Small intestine (tissue), 7 donors: ENCODE measurements at regions not wholly inside any gene's neighbourhood (a gene's known extent, or its start where the extent isn't known, plus 50 kb on each side); places are given as distances from the start of the nearest gene placed in this dataset.

Experiments
- DNase-seq, 2 donors: peaks; one replicate each; pipeline versions ENCODE4 v3.0.0 to v3.0.0-alpha.2; 2013
- FAIRE-seq: peaks from 2 replicates; lab custom pipeline; 2012; peaks lifted over from hg19 to GRCh38; lab: Jason Lieb, UNC
- H3K27ac ChIP-seq, 3 donors: one replicate each; pipeline ENCODE4 v1.5.1; 2013; ENCODE audit warnings: low read length in 2 of 3, mild to moderate bottlenecking in 2 of 3, control low read depth in 1 of 3, inconsistent platforms in 1 of 3, low read depth in 1 of 3, moderate library complexity in 1 of 3
- H3K27me3 ChIP-seq, 3 donors: one replicate each; pipeline ENCODE4 v1.6.1; 2013; ENCODE audit warnings: low read length in 3 of 3, inconsistent platforms in 1 of 3; ENCODE audit not compliant: control insufficient read depth in 3 of 3, insufficient read depth in 3 of 3
- H3K36me3 ChIP-seq, 3 donors: one replicate each; pipeline ENCODE4 v1.6.1; 2013; ENCODE audit warnings: low read length in 3 of 3, inconsistent platforms in 1 of 3, low read depth in 1 of 3, mild to moderate bottlenecking in 1 of 3, moderate library complexity in 1 of 3; ENCODE audit not compliant: control insufficient read depth in 3 of 3, insufficient read depth in 2 of 3
- H3K4me1 ChIP-seq, 3 donors: one replicate each; pipeline ENCODE4 v1.6.1; 2013; ENCODE audit warnings: low read length in 2 of 3, inconsistent platforms in 1 of 3, low read depth in 1 of 3, mild to moderate bottlenecking in 1 of 3, moderate library complexity in 1 of 3; ENCODE audit not compliant: control insufficient read depth in 3 of 3, insufficient read depth in 2 of 3
- H3K4me3 ChIP-seq, 3 donors: one replicate each; pipeline ENCODE4 v1.5.1; 2013; ENCODE audit warnings: low read length in 3 of 3, control low read depth in 1 of 3, inconsistent platforms in 1 of 3, low read depth in 1 of 3, mild to moderate bottlenecking in 1 of 3, moderate library complexity in 1 of 3
- H3K9me3 ChIP-seq, 2 donors: one replicate each; pipeline ENCODE4 v1.6.1; 2013; ENCODE audit warnings: low read depth in 1 of 2, low read length in 1 of 2; ENCODE audit not compliant: control insufficient read depth in 2 of 2, insufficient read depth in 1 of 2
- WGBS, 3 donors: extraction: QIAGEN DNeasy Blood & Tissue Kit; methylation state at CpG; one replicate each; pipeline ENCODE4 v1.1.7; 2013; 5-methylcytosine and 5-hydroxymethylcytosine counted together
- donor health status: healthy with polysubstance abuse.
- donor health status: control.
- donor health status: control.
- donor health status: Bipolar disorder and iron deficiency.
- donor health status: healthy.

DNA sequence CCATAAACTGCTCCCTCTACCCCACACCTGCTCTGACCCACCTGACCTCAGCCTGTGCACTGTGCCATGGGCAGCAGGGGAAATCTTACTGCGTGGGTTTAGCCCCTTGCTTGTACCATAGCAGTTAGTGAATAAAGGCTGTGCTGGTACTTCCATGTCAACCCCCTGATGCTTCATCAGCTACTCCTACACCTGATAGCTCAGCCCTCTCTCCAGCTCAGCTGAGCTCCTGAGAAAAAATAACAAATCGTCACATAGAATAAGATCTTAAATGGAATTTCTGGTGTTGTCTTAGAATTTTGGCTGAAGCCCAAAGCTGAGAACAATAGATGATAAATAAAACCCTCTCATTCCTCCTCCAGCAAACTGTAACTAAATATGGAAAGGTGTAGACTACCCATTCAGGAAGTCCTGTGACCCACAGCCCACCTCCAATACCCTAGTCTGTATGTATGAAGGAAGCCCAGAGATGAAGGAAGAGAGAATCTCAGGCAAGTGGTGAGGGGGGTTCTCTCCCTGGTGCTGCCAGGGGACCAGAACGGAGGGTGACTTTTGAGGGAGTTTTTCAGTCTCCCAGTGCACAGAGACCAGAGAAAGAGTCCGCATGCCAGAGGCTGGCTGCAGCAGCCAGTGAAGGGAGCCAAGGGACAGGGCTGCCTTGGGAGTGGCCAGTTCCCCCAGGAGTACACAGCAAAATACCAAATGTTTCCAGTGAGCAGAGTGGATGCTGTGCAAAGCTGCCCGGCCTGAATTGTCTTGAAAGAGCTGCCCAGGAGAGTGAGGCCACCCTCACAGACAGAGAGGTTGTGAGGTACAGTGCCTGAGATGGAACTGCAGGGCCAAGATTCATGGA, 227.3 kb downstream of the QDPR start:
- DNase-seq (no peak), FAIRE-seq (no peak)
- no peak overlapping the region for H3K27ac ChIP-seq
- H3K27me3 ChIP-seq, result no peaks in the 10 kb centered on the region
- WGBS, 3 donors, result 67 to 74% (median 69%) methylated on average over 5 of the region's 5 CpGs
- H3K36me3 ChIP-seq, result no peaks in the 10 kb centered on the region
- H3K4me1 ChIP-seq, result no peaks in the 10 kb centered on the region
- no peak overlapping the region for H3K4me3 ChIP-seq
- no peaks in the 10 kb centered on the region for H3K9me3 ChIP-seq

DNA sequence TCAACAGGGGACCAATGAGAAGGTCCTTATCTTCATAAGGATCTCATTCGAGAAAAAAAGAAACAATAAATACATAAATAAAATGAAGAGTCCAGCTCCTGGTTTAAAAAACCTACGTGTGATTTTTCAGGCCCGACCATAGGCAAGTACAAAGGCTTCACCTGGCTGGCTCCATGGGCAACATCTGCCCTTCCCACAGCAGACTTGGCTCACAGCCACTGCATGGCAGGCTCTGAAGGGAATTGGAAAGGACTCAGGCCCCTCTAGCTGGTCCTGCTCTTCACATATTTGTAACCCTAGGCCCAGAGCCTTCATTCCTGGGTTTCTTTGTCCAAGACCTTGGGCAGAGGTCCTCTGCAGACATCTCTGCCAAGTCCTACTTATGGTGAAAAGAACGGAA, 228.1 kb downstream of the QDPR start:
- H3K36me3 ChIP-seq, result no peaks in the 10 kb centered on the region
- H3K4me1 ChIP-seq, result no peaks in the 10 kb centered on the region
- H3K4me3 ChIP-seq, result no peak overlapping the region
- DNase-seq (no peak), FAIRE-seq (no peak)
- 72 to 83% (median 78%) methylated on average over 4 of the region's 4 CpGs for WGBS, 3 donors
- no peaks in the 10 kb centered on the region for H3K27me3 ChIP-seq
- no peak overlapping the region for H3K27ac ChIP-seq
- H3K9me3 ChIP-seq, result no peaks in the 10 kb centered on the region

DNA sequence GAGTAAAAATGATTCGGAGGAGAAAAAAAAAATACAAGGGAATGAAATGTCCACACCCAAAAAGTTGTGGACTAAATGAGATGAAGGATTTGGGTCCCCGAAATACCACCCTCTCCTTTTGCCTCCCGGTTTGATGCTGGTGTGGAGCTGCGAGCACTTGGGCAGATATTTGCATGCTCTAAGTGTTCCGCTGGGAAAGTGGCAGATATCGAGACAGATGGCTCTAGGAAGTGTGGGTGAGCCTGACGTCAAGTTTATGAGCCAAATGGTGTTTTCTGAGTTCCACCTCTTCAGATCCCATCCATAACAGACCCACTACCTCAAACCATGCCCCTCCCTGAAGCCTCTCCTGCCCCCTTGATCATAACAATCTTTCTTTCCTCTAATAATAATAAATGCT, 228.6 kb downstream of the QDPR start:
- no peaks in the 10 kb centered on the region for H3K4me1 ChIP-seq
- H3K36me3 ChIP-seq, result no peaks in the 10 kb centered on the region
- no peak overlapping the region for H3K4me3 ChIP-seq
- no peaks in the 10 kb centered on the region for H3K27me3 ChIP-seq
- 71 to 87% (median 84%) methylated on average over 7 of the region's 7 CpGs for WGBS, 3 donors
- FAIRE-seq, result no peak
- DNase-seq, result no peak
- no peak overlapping the region for H3K27ac ChIP-seq
- no peaks in the 10 kb centered on the region for H3K9me3 ChIP-seq

- no peak overlapping the region for H3K27ac ChIP-seq
- no peaks in the 10 kb centered on the region for H3K27me3 ChIP-seq
- no peak for DNase-seq
- FAIRE-seq, result no peak
- H3K4me3 ChIP-seq, result no peak overlapping the region
- WGBS, 3 donors, result 97% methylated on average over 6 of the region's 6 CpGs
- H3K4me1 ChIP-seq, result no peaks in the 10 kb centered on the region
- H3K9me3 ChIP-seq, result no peaks in the 10 kb centered on the region
- H3K36me3 ChIP-seq, result no peaks in the 10 kb centered on the region
These were observed 231.4 kb downstream of the QDPR start for GRCh38 chr4:17280261-17281018.

DNA sequence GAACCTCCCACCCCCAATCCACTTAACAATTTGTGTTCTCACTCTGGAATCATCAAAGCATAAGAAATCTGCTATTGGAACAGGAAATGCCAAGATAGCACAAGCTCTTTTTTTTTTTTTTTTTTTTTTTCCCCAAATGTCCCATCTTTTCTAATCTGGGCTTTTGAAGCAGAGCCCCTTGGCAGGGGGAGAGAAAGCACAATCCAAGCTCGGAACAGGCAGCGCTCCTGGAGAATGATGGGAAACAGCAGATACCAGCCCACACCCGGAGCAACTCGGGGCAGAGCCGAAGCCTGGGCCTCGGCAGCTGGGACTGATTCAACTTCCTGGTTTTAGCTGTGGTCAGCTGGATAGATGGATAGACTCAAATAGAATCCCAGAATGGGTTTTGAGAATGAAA, 235.1 kb downstream of the QDPR start:
- no peaks in the 10 kb centered on the region for H3K27me3 ChIP-seq
- no peaks in the 10 kb centered on the region for H3K4me1 ChIP-seq
- WGBS, 3 donors, result 43 to 57% (median 54%) methylated on average over 6 of the region's 6 CpGs
- no peak overlapping the region for H3K4me3 ChIP-seq
- H3K9me3 ChIP-seq, result no peaks in the 10 kb centered on the region
- H3K36me3 ChIP-seq, result no peaks in the 10 kb centered on the region
- H3K27ac ChIP-seq, result no peak overlapping the region
- DNase-seq (no peak), FAIRE-seq (no peak)

- no peak overlapping the region for H3K4me3 ChIP-seq
- H3K9me3 ChIP-seq, result no peaks in the 10 kb centered on the region
- no peaks in the 10 kb centered on the region for H3K4me1 ChIP-seq
- WGBS, 3 donors, result 26 to 50% (median 28%) methylated on average over 3 of the region's 3 CpGs
- FAIRE-seq (no peak), DNase-seq (no peak)
- no peaks in the 10 kb centered on the region for H3K27me3 ChIP-seq
- no peaks in the 10 kb centered on the region for H3K36me3 ChIP-seq
- H3K27ac ChIP-seq, result no peak overlapping the region
These were observed 236.1 kb downstream of the QDPR start for GRCh38 chr4:17275836-17276235.

- Histone ChIP-seq H3K4me3 (no peak overlapping the region), H3K9me3 (no peaks in the 10 kb centered on the region), H3K27me3 (no peaks in the 10 kb centered on the region), H3K4me1 (no peaks in the 10 kb centered on the region), H3K27ac (no peak overlapping the region), H3K36me3 (no peaks in the 10 kb centered on the region)
- no peak for DNase-seq
- FAIRE-seq, result no peak
These were observed 238.8 kb downstream of the QDPR start for GRCh38 chr4:17273047-17273446.

DNA sequence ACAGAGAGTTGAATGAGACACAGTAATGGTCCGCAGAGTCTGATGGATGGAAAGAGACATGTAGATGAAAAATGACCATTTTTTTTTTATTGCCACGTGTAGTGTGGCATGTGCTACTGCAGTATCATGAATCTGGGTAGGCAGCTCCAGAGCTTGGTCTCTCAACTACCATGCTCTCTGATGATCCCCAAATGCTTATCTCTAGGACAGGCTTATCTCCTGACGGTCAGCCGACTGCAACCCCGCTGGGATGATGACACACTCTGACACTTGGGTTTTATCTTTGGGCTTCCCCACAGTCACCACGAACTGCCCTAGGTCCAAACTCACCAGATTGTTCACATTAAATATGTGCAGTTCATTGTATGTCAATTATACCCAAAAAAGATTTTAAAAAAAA, 239.7 kb downstream of the QDPR start:
- no peak overlapping the region for H3K4me3 ChIP-seq
- H3K27me3 ChIP-seq, result no peaks in the 10 kb centered on the region
- no peaks in the 10 kb centered on the region for H3K36me3 ChIP-seq
- H3K4me1 ChIP-seq, result no peaks in the 10 kb centered on the region
- FAIRE-seq (no peak), DNase-seq (no peak)
- no peaks in the 10 kb centered on the region for H3K9me3 ChIP-seq
- no peak overlapping the region for H3K27ac ChIP-seq
- 47 to 75% (median 47%) methylated on average over 6 of the region's 6 CpGs for WGBS, 3 donors
